Cardiac fibroblast (primary cell): ENCODE measurements at regions not wholly inside any gene's neighbourhood (a gene's known extent, or its start where the extent isn't known, plus 50 kb on each side); places are given as distances from the start of the nearest gene placed in this dataset.

Source experiments
- DNase-seq, 2 donors: peaks; one replicate each; pipeline versions ENCODE4 v3.0.0 to v3.0.0-alpha.2; 2010; ENCODE audit warnings: low read depth in 2 of 2
- H3K4me3 ChIP-seq, 2 donors: replicated peaks in 1 of 2; 1 replicate in 1 of 2; 2 replicates in 1 of 2; pipeline ENCODE4 v1.5.1; 2011; ENCODE audit warnings: low read depth in 2 of 2, low read length in 2 of 2, mild to moderate bottlenecking in 2 of 2, moderate library complexity in 1 of 2
- CTCF ChIP-seq: IDR thresholded peaks from one replicate; pipeline ENCODE4 v1.5.1; 2011; ENCODE audit warnings: low read depth, mild to moderate bottlenecking, low read length, inconsistent platforms

GRCh38 chr1:170856455-170856854 lies 78.9 kb upstream of the MROH9 start:
- TF ChIP-seq CTCF, result no peak
- peak; percentile 16 to 39 for DNase-seq

DNA sequence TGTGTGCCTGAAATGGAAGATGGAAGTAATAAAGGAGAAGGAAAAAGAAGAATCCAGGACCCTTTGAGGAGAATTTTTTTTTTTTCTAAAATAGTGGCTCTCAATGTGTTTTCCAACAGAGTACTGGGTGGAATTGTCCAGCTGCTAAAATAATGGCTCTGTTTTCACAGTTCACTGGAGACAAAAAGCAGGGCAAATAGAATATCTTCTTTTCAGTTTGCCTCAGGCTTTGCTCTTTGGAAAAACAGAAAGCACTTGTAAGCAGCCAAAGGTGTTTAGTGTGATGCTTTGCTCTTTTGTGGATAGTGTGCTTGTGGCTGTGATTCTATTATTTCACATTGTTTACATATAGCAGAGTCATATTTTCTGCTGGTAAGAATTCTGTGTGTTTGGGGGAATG lies 77.4 kb upstream of the MROH9 start:
- TF ChIP-seq CTCF, result no peak
- H3K4me3 ChIP-seq, result no peak overlapping the region
- DNase-seq, result no peak

More at GRCh38 chr1:170856455-170856854, 78.9 kb upstream of the MROH9 start:
- H3K4me3 ChIP-seq, result no peak overlapping the region

DNA sequence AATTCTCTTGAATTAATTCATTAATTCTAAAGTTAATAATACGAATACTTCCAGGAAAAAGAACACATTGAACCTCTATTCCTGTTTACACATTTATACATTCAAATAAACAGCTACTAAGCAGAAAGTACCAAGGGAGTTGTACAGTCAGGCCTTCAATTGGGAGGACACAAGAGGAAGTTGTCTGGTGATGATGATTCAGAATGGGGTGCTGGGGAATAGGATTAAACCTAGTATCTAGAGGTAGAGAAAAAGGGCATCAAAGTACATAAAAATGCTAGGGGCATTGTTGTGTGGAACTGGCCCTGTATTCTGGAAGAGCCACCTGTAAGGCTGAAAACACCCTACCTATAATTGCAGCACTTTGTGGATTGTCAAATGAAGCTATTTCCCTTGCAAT lies 71.7 kb upstream of the MROH9 start:
- H3K4me3 ChIP-seq, result no peak overlapping the region
- no peak for TF ChIP-seq CTCF
- peak in 1 of 2 donors; percentile 51 for DNase-seq

DNA sequence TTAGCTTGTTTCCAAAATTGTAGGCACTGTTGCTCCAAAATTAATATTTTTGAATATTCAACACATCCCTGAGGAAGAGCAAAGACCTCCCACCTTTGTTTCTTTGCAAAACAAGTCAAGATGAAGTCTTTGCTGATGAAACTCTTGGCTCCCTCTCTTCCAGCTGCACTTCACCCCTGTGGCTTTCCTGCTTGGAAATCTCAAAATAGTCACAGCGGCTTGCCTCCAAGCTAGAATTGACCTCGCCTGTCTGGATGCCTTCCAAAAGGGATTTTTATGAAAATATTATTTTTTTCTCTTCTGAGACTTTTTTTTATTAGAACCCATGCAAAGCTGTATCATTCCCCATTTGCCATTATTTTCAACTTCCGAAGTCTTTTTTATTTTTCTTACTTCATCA lies 71.1 kb upstream of the MROH9 start:
- H3K4me3 ChIP-seq, result no peak overlapping the region
- DNase-seq, result peak; percentile 45 to 67
- no peak for TF ChIP-seq CTCF

- TF ChIP-seq CTCF, result no peak
- DNase-seq, result peak in 1 of 2 donors; percentile 32
- H3K4me3 ChIP-seq, result no peak overlapping the region
These were observed 70.3 kb upstream of the MROH9 start for GRCh38 chr1:170864876-170865538.

DNA sequence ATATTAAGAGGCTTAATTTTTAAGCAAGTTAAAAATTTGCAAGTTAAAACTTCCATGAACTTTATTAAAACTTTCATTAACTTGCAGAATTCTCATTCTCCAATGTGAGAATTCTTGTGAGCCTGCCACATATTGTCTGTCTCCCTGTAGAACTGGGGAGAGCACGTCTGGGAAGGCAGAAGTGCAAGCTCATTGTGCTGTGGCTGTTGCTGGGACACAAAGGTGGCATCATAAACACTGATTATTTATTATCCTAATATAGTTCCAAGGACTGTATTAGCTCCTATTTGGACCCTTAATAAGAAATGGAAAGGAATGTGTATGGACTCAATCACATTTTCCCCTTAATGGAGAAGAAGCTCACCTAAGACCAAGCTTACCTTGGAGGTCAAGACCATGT lies 68.7 kb upstream of the MROH9 start:
- no peak overlapping the region for H3K4me3 ChIP-seq
- DNase-seq, result no peak
- TF ChIP-seq CTCF, result no peak

- no peak for DNase-seq
- H3K4me3 ChIP-seq, result no peak overlapping the region
- TF ChIP-seq CTCF, result no peak
These were observed 63.5 kb upstream of the MROH9 start for GRCh38 chr1:170871868-170872267.
